ELR (cell line): ENCODE measurements at regions not wholly inside any gene's neighbourhood (a gene's known extent, or its start where the extent isn't known, plus 50 kb on each side); places are given as distances from the start of the nearest gene placed in this dataset.
"Not testable (repeated sequence)": the region's sequence is repeated elsewhere in the genome, so short reads cannot be mapped to it uniquely, and the experiment has no call there.

Source experiments
- DNase-seq: peaks from one replicate; pipeline ENCODE4 v3.0.0-alpha.2; 2015; ENCODE audit warnings: low read depth

DNA sequence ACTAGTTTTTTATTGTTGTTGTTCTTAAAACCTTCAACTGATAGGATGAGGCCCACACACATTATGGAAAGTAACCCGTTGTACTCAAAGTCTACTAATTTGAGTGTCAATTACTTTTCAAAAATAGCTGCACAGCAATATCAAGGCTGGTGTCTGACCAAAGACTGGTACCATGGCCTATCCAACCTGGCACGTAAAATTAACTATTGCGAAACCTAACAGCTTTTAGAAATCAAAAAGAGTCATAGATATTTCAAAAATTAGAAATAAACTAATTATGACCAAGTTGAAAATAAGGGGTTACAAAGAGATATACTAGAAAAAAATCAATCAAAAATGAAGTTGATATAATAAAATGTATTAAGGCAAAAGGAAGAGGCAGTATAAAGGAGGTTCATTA, 501.5 kb upstream of the SLC8A1 start:
- DNase-seq: no peak

GRCh38 chr2:40955042-40955441, 503.2 kb upstream of the SLC8A1 start:
- DNase-seq: peak; percentile 24

- peak; percentile 16 for DNase-seq
Observed at GRCh38 chr2:40955635-40956034, 503.7 kb upstream of the SLC8A1 start.

DNA sequence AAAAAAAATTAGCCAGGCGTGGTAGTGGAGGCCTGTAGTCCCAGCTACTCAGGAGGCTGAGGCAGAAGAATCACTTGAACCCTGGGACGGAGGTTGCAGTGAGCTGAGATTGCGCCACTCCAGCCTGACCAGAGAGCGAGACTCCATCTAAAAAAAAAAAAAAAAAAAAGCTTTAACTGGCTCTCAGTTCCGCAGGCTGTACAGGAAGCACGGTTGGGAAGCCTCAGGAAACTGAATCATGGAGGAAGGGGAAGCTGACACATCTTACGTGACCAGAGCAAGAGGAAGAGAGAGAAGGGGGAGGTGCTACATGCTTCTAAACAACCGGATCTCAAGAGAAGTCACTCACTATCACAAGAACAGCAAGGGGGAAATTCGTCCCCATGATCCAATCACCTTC, 505.6 kb upstream of the SLC8A1 start:
- peak; percentile 85 for DNase-seq

GRCh38 chr2:40962026-40962425, 510.1 kb upstream of the SLC8A1 start:
- DNase-seq: no peak

DNA sequence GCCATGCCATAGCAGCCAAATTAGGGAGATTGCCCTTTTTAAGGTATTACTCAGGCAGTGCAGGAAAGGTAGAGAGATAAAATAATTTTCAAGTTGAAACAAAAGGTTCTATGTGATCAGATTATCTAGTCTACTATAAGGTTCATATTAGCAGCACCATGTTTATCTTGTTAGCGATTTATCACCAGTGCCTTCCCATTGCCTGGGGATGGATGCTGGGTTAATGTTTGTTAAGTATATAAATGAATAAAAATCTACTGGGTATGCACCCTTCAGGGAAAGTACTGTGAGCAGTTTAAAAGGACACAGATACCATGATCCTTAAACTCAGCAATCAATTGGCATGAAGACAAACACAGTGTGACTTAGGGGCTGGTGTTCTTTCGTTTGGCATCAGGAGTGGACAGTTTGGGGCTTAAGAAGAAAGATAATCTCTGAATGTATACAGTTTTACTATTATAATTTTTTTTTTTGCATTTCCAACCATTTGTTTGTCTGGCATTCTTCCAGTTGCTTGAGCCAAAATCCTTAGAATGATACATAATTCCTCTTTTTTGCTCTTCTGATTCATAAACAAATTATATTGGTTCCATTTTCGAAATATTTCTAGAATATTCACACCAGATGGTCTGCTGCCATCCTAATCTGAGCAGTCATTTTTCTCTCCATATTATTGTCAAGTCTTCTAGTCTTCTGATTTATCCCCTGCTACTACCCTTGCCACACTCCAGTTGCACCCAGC, 512.8 kb upstream of the SLC8A1 start:
- no peak for DNase-seq

- no peak for DNase-seq
Observed at GRCh38 chr2:40967451-40967850, 515.6 kb upstream of the SLC8A1 start.

- no peak for DNase-seq
Observed at GRCh38 chr2:40975151-40975550, 523.3 kb upstream of the SLC8A1 start.

- DNase-seq: no peak
Observed at GRCh38 chr2:40997362-40997761, 545.5 kb upstream of the SLC8A1 start.

DNA sequence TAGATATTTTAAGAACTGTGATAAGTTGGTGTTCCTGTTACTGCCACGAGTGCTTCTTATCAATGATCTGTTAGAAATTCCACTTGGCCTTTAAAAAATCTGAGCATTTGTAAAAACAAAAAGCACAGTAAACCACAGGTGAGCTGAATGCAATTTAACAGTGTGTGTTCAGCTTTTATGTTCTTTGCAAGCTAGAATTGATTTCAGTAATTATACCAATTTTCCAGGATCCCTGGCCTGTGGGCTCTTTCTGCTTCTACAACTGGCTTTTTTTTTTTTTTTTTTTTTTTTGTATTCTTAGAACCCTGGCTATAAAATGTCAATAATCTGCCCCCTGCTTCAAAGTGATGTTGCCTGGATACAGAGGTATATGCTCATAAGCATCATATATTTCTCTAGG, 548.5 kb upstream of the SLC8A1 start:
- DNase-seq: no peak

GRCh38 chr2:41000906-41001305, 549.0 kb upstream of the SLC8A1 start:
- no peak for DNase-seq

GRCh38 chr2:41004700-41005099, 552.8 kb upstream of the SLC8A1 start:
- no peak for DNase-seq

DNA sequence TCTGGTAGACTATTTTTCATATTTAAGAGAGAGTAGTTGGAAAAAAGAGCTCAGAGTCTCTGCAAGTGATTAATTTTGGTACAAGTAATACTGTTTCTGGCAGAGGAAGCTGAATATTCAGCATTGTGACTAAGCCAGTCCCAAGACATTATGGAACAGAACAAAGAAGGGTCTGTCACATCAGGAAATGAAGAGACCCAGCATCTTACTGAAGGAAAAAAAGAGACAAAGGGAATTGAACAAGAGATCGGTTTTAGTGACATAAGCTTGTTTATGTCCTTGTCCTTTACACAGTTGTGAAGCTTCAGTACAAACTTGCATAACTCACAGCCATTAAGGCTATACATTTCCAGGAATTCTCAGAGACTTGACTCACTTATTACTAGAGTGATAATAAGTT, 568.5 kb upstream of the SLC8A1 start:
- no peak for DNase-seq

GRCh38 chr2:41024816-41025215, 572.9 kb upstream of the SLC8A1 start:
- no peak for DNase-seq

DNA sequence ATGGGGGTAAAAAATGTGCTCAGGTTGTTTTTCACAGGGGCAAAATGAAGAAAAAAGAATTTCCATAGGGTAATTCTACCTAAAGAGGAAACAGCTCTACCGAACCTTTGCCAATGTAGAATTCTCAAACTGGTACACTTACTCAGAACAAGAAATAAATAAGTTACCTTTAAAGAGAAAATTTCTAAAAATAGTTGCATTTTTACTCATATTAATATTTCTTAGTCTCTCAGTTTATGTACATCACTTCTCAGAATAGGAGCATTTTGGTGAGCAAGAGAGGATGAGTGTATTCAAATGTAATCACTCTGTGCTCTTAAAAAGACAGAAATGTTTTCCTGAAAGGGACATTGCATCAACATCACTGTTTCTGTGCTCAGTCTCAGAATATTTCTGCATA, 574.7 kb upstream of the SLC8A1 start:
- no peak for DNase-seq

DNA sequence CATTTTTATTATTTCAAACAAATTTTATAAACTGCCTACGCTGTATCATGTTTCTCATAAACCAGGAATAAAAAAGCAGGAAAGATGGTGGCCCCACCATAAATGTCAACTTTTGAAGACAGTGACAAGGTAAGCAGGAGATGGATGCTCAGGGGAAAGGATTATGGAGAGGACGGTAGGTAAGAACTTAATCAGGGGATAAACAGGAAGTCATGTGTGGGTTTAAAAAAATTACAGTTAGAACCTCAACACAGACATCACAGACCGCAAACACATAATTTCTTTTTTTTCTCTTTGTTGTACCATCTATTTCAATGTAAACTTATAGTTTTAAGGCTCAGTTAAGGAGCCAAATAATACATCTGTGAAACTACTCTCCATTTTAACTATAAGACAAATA, 575.2 kb upstream of the SLC8A1 start:
- no peak for DNase-seq

DNA sequence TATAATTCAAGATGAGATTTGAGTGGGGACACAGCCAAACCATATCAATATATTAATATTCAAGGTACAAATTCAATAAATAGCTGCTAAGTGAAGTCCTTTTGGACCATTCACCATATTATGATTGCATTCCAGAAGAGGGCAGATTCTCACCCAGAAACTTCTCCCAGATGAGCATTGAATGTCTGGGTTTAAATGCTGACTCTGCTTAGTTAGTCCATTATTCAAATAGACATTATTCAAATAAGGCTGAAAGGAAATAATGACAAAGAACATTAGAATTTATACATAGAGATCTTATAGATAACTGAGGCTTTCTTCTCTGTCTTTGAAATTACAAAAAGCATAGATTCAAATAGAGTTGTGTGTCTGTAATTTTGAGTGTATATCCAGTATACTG, 579.4 kb upstream of the SLC8A1 start:
- DNase-seq: no peak

DNA sequence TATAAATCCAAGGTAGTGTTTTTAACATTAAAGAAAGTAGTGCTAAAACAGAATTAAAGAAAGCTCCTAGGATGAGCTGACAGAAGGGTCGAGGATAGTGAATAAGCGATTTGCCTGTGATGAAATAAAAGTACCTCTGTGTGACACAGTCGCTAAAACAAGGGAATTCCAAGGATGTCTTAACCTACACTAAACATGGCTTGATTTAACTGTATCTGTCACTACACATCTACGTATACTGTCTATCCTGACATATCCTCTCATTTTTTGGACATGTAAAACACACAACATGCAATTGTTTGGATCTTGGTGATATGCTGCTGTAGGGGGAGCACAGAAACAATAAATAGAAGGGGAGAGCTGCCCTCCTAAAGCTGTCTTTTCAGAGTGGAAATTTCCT, 580.8 kb upstream of the SLC8A1 start:
- DNase-seq: no peak

DNA sequence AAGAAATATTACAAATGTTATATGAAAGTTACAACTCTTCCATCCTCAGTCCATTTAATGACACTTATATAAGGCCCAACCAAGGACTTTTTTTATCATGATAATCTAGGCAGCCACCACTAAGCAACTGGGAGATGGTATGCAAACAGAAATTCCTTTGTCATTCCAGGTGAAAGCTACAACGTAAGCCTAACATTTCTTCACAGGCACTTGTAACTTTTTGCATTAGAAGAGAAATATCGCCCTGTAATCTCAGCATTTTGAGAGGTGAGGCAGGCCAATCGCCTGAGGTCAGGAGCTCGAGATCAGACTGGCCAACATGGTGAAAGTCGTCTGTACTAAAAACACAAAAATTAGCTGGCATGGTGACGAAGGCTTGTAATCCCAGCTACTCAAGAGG, 581.2 kb upstream of the SLC8A1 start:
- no peak for DNase-seq

DNA sequence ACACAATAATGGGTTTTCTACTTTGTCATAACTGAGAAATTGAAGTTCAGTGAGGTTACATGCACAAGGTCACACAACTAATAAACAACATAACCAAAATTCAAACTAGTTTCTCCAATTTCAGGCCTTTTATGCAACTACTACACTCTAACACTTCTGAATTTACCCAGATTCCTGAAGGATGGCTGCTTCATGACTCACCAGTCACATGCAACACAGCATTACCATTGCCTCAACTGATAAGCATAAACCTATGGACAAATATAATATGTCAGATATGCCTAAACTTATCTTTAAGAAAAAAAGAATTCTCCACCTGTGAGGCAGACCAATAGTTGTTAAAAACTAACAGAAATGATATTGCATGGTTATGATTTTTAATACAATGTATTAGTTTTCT, 586.5 kb upstream of the SLC8A1 start:
- DNase-seq: peak; percentile 50

DNA sequence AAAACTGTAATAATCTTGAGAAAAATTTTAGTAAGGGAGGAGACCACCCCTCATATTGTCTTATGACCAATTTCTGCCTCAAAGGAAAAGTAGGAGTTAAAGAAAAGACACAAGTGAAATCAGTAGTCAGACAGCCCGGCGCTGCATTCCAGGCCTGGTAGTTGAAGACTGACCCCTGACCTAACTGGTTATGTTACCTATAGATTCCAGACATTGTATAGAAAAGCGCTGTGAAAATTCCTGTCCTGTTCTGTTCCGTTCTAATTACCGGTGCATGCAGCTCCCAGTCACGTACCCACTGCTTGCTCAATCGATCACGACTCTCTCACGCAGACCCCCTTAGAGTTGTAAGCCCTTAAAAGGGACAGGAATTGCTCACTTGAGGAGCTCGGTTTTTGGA, 587.9 kb upstream of the SLC8A1 start:
- not testable (repeated sequence) for DNase-seq

DNA sequence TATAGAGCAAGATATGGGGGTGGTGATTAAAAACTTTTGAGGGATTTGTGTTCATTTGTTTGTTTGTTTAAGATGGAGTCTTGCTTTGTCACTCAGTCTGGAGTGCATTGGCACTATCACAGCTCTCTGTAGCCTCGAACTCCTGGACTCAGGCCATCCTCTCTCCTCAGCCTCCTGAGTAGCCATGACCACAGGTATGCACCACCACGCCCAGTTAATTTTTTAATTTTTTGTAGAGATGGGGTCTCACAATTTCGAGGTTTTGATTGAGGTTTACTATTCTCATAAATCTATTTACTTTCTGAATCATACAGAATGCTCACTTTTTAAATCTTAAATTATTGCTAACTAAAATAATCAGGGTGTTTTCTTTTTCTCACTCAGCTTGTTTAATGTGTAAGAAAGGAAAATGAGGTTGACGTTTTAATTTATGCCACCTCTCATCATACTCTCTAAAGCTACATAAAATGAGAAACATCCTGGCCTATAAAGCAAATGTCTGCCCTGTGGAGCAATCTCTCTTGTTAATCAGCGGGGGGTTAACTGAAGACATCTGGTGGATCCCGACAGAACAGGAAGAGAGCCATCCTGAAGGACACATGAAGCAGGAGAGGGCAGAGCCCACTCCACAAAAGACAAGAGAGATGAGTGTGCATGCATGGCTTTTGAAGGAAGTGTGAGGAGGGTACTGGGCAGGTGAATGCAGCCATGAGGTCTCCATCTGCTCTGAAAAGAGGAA, 589.1 kb upstream of the SLC8A1 start:
- no peak for DNase-seq

DNA sequence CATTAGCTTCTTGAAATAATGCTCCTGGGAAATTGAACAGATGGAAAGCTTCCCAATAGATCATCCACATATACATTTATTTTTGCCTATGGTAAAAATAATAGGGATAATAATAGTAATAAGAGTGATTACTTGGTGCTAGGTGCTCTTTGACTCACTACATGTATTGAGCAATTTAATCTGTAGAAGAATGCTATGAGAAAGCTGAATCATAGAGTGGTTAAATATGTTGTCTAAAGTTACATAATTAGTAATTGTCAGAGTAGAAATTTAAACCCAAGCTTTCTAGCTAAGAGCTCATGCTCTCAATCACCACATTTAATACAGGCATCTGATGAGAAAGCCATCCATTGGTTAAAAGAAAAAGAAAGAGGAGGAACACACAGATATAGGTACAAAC, 590.5 kb upstream of the SLC8A1 start:
- DNase-seq: peak; percentile 39

- DNase-seq: peak; percentile 7
Observed at GRCh38 chr2:41061356-41061755, 609.5 kb upstream of the SLC8A1 start.
